ENCODE measurements at regions not wholly inside any gene's neighbourhood (a gene's known extent, or its start where the extent isn't known, plus 50 kb on each side); places are given as distances from the start of the nearest gene placed in this dataset.
A peak's percentile ranks its signal among the peaks of the same experiment; 100 is the strongest.

DNA sequence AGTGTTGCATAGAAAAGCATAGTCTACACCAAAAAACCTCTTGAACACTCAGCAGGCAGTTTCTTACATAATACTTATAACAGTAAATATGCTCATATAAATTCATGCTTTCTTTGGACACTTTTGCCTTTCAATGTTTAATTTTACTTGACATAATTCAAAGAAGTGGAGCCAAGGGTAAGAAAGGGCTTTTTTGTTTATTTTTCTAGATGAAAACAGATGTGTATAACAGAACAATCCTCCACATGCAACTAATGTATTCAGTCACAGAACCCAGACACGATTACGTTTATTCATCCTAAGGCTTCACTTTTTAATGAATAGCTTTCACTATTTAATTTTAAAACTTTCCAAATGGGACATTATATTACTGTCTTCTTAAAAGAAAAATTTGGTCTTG lies 58.0 kb upstream of the PTPN13 start:
- FAIRE-seq (no peak), DNase-seq (ENCODE audit: low read depth) (no peak)
- TF ChIP-seq, protein P1, sequence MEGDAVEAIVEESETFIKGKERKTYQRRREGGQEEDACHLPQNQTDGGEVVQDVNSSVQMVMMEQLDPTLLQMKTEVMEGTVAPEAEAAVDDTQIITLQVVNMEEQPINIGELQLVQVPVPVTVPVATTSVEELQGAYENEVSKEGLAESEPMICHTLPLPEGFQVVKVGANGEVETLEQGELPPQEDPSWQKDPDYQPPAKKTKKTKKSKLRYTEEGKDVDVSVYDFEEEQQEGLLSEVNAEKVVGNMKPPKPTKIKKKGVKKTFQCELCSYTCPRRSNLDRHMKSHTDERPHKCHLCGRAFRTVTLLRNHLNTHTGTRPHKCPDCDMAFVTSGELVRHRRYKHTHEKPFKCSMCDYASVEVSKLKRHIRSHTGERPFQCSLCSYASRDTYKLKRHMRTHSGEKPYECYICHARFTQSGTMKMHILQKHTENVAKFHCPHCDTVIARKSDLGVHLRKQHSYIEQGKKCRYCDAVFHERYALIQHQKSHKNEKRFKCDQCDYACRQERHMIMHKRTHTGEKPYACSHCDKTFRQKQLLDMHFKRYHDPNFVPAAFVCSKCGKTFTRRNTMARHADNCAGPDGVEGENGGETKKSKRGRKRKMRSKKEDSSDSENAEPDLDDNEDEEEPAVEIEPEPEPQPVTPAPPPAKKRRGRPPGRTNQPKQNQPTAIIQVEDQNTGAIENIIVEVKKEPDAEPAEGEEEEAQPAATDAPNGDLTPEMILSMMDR (IDR thresholded peaks at IDR 0.05; ENCODE audit: insufficient read depth, low read length, severe bottlenecking): no peak

DNA sequence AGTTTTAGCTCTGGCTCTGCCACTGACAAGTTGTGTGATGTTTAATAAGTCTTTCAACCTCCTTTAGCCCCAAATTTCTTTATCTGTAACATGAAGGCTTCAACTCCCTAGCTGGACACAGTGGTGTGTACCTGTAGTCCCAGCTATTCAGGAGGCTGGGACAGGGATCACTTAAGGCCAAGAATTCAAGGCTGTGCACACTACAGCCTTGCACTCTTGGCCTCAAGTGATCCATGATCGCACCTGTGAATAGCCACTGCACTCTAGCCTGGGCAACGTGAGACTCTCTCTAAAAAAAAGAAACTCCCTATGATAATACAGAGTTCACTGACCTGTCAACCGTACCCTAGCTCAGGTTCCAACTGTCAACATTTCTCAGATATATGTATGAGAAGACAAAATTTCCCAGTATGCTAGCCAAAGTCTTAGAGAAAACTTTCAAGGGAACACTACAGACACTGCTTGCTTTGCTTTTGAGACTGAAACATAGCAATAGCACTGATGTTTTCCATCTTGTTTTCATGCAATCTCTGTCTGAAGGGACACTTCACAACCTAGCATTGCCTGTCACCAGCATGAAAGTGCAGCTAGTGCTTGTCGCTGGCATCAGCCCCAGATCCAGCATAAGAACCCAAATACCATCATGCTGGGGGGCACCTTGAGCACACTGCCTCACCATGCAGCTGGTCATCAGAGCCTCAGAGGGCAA lies 51.6 kb upstream of the PTPN13 start:
- TF ChIP-seq, protein P1 (IDR thresholded peaks at IDR 0.05; ENCODE audit: insufficient read depth, low read length, severe bottlenecking): no peak
- DNase-seq (ENCODE audit: low read depth): no peak
- Histone ChIP-seq H3K4me3 (ENCODE audit: low read depth, low read length) (no peak overlapping the region), H3K27me3 (ENCODE audit: control insufficient read depth, insufficient read depth, low read length) (no peaks in the 10 kb centered on the region), H3K36me3 (ENCODE audit: control insufficient read depth, insufficient read depth, low read length) (no peaks in the 10 kb centered on the region)
- FAIRE-seq: no peak

More for the DNA sequence above, 58.0 kb upstream of the PTPN13 start:
- no peaks in the 10 kb centered on the region for H3K36me3 ChIP-seq (ENCODE audit: control insufficient read depth, insufficient read depth, low read length)
- H3K27me3 ChIP-seq (ENCODE audit: control insufficient read depth, insufficient read depth, low read length): no peaks in the 10 kb centered on the region
- H3K4me3 ChIP-seq (ENCODE audit: low read depth, low read length): no peak overlapping the region

DNA sequence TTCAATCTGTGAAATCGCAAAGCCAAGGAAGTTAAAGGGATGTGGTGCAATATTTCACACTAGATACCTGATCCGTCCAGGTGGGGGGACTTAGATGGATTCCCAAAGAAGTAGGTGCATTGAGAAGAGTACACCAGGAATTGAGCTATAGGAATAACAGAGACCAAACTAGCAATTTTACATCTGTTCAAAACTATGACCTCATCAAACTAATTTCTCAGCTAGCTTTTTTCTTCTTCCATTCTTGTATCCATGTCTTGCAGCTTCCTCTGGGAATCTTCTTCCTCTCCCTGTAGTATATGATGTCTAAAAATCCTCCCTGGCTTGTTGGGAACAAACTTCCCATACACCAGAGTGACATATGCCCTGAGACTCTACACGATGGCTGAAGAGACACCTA lies 51.0 kb upstream of the PTPN13 start:
- TF ChIP-seq, protein P1 (IDR thresholded peaks at IDR 0.05; ENCODE audit: insufficient read depth, low read length, severe bottlenecking): no peak
- peak; percentile 86 for FAIRE-seq
- no peaks in the 10 kb centered on the region for H3K27me3 ChIP-seq (ENCODE audit: control insufficient read depth, insufficient read depth, low read length)
- no peaks in the 10 kb centered on the region for H3K36me3 ChIP-seq (ENCODE audit: control insufficient read depth, insufficient read depth, low read length)
- no peak overlapping the region for H3K4me3 ChIP-seq (ENCODE audit: low read depth, low read length)
- DNase-seq (ENCODE audit: low read depth): no peak

DNA sequence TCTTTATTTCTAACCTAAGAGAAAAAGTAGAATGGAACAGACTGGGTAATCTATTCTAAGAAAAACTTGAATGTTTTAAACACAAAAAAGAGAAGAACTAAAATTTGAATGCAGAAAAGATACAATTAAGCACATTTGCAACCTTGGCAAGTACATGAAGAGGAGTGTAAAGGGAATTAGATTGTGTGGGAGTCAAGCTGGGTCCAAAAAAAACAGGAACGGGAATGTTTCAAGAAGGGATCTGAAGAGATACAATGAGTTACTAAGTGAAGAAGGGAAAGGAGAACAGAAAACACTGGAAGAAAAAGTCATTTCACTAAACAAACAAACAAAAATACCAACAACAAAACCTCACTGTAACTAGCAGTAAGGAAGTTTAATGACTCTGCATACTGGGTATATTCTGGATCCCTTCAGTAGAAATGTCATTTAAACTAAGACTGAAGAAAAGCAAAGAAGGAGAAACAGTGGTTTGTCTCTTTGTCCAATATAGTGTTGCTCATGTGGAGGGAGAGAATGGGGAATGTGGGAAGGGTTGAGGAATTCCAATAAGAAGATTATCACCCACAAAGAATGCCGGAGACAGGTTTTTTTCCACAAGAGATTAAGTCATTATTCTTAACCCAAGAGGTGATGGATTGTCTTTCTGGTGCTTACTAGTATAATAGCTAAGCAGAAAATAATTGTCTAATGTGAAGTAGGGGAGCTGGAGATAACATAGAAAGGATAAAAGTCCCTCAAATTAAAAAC lies 50.4 kb upstream of the PTPN13 start:
- DNase-seq (ENCODE audit: low read depth) (no peak), FAIRE-seq (no peak)
- Histone ChIP-seq H3K4me3 (ENCODE audit: low read depth, low read length) (no peak overlapping the region), H3K27me3 (ENCODE audit: control insufficient read depth, insufficient read depth, low read length) (no peaks in the 10 kb centered on the region), H3K36me3 (ENCODE audit: control insufficient read depth, insufficient read depth, low read length) (no peaks in the 10 kb centered on the region)
- TF ChIP-seq, protein P1 (IDR thresholded peaks at IDR 0.05; ENCODE audit: insufficient read depth, low read length, severe bottlenecking): no peak

DNA sequence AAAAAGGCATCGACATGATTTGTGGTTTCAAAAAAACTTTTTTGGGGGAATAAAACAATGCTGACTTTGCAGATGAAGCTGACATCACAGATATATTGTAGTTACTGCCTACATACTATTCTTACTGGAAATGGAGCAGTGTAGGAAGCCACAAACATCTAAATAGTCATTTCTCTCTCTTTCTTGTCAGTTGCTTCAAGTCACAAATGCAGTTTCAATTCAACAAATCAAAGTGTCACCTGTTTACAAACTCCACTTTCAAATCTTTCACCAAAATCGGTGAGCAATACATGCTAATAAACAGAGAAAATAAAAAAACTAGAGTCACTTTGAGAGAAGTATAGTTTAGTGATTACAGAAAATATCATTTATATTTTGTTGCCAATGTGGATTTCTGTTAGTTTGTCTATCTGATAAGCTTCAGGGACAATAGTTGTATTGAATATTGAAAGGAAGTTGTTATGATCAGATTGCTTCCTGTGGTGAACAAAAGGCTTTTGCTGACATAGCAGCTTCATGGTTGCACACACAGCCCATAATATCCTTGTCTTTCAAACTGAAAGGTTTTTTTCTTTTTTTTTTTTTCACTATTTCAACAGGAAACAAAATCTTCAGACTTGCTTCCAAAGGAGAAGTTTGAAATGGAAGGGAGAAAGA lies 49.7 kb upstream of the PTPN13 start:
- no peak overlapping the region for H3K4me3 ChIP-seq (ENCODE audit: low read depth, low read length)
- H3K27me3 ChIP-seq (ENCODE audit: control insufficient read depth, insufficient read depth, low read length): no peaks in the 10 kb centered on the region
- TF ChIP-seq, protein P1 (IDR thresholded peaks at IDR 0.05; ENCODE audit: insufficient read depth, low read length, severe bottlenecking): no peak
- H3K36me3 ChIP-seq (ENCODE audit: control insufficient read depth, insufficient read depth, low read length): no peaks in the 10 kb centered on the region
- DNase-seq (ENCODE audit: low read depth): no peak
- no peak for FAIRE-seq
